HG03342 (cell line): ENCODE measurements at regions not wholly inside any gene's neighbourhood (a gene's known extent, or its start where the extent isn't known, plus 50 kb on each side); places are given as distances from the start of the nearest gene placed in this dataset.

Experiments used
- ATAC-seq: cut with Tn5 transposase; IDR thresholded peaks from one replicate; pipeline ENCODE4 v1.9.1; 2021; ENCODE audit warnings: mild to moderate bottlenecking, moderate library complexity; ENCODE audit not compliant: unreplicated experiment

DNA sequence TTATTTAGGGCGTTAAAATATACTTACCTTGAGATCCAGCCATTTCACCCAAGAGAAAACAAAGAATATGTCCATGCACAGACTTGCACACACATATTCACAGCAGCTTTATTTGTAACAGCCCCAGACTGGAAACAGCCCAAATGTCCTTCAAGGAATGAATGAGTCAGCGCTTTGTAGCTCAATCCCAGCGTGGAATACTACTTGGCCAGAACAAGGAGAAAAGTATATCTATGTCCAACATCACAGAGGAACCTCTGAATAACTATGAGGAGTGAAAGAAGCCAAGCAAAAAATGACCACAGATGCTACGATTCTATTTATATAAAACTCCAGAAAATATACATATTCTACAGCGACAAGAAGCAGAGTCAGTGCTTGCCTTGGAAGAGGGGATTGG, 158.3 kb downstream of the ENGASE start:
- ATAC-seq: no peak

DNA sequence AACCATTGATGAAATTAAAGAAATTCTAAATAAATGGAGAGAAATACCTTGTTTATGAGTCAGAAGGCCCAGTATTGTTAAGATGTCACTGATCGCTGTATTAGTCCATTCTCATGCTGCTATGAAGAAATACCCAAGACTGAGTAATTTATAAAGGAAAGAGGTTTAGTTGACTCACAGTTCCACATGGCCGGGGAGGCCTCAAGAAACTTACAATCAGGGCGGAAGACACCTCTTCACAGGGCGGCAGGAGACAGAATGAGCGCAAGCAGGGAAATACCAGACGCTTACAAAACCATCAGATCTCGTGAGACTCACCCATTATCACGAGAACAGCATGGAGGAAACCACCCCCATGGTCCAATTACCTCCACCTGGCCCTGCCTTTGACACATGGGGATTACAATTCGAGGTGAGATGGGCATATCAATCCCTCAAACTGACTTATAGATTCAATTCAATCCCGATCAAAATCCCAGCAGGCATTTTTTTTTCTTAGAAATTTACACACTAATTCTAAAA, 157.2 kb downstream of the ENGASE start:
- ATAC-seq: no peak

DNA sequence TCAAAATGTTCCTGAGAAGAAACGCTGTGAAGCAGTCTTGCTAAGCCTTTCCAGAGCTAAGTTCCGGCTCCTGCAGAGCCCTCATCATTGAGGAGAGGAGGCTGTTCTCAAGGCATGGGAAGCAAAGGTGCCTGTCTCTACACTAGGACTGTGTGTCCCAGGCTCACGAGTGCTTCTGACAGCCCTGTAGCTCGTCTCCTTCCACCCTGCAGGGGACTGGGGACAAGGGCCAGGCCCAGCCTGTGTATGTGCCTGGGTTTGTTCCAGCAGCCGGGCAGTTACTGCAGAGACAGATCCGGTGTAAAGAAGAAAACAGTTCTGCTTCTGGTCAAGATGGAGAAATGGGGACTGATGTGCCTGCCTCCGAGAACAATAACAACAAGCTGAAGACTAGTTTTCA, 156.0 kb downstream of the ENGASE start:
- no peak for ATAC-seq

DNA sequence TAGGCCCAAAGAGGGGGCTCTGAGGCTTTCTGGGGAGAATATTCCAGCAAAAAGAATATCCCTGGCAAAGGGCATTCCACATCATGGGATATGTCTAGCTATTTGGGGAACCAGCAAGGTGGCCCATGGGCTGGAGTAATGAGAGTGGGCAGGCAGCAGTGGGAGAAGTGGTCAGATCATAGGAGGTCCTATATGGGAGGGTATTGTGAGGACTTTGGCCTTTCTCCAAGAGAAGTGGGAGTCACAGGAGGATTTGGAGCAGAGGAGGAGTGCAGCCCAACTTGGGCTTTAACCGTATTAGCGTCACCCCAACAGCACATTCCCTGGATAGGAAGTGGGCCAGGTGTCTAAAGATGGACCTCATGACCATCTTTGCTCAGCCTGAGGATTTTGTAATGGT, 151.4 kb downstream of the ENGASE start:
- no peak for ATAC-seq

DNA sequence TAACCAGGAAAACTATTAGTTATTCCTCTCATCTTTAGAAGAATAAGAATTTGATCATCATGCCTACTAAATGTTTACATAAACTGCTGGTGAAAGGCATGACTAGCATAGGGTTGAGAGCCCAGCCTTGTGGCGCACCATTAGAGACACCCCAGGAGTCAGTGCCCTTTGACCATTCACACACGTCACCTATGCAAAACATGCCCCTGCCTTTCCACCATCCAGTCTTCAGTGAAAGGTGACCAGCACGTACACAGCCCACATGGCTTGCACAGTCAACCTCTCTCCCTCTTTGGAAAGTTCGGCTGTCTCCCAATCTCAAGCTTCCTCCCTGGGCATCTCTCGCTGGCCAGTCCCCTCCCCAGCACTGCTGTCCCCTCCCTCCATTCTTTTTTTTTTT, 150.3 kb downstream of the ENGASE start:
- ATAC-seq: no peak

DNA sequence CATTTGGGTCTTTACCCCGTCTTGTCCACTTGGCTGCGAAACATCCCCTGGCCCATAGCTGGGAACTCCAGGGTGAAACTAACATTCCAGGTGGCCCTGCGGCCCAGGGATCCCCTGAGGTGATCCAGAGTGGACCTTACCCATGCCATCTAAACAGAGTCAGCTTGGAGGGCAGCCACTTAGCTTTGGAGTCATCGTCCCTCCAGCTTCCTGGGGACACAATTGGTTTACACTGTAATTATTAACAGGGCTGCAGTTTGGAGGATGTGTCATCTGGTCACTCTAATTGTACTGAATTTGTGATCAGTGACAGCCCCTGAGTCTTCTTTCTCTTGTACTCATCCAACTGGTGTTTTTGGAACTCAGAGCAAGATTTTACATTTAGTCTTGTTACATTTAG, 149.9 kb downstream of the ENGASE start:
- ATAC-seq: no peak

DNA sequence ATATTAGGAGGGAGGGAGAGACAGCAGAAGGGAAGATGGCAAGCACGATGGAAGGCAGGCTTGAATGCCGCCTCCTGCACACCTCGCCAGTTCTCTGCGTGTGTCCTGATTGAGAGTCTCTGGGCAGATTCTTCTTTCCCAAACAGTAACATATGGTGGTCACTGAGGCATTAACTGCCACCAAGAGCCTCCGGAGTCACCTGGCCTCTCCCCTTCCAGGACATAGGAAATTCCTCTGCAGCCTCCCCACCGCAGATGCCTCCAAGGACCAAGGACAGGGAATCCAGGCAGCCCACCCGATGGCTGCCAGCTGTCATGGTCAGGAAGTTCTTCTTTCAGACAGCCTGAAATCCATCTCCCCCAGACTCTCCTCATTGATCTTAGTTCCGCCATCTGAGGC, 149.3 kb downstream of the ENGASE start:
- no peak for ATAC-seq

DNA sequence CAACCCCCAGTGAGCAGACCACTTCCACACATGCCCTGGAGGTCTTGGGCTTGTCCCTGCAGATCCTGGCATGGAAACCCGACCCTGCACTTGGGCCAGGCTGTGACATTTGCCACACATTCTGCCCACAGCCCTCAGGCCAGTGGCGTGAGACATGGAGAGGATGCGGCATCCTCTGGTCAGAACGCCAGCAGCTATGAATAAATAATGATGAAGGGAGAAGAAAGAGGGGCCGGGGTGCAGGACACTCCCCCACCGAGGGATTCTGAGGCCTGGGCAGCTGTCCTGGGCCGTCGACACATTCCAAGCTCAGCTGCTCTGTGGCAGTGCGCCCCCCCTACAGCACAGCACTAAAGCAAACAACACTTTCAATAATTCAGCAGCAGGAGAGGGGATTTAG, 148.8 kb downstream of the ENGASE start:
- no peak for ATAC-seq

DNA sequence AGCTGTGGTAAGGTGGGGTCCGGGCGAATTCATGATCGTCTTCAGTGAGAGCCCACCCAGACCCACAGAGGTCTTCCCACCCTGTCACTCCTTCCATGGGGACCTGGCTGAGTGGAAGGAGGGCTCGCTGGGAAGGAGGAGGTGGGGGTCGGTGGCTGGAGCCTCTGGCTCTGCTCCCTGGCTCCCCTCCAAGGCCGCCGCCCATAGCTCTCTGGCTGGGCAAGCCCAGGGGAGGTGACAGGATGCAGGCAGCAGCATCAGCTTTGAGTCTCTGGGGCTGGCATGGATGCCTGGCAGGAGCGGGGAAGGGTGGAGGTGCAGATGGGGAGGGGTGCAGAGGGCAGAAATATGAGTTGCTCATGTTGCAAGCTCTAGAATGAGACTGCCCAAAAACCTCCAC, 147.0 kb downstream of the ENGASE start:
- no peak for ATAC-seq

DNA sequence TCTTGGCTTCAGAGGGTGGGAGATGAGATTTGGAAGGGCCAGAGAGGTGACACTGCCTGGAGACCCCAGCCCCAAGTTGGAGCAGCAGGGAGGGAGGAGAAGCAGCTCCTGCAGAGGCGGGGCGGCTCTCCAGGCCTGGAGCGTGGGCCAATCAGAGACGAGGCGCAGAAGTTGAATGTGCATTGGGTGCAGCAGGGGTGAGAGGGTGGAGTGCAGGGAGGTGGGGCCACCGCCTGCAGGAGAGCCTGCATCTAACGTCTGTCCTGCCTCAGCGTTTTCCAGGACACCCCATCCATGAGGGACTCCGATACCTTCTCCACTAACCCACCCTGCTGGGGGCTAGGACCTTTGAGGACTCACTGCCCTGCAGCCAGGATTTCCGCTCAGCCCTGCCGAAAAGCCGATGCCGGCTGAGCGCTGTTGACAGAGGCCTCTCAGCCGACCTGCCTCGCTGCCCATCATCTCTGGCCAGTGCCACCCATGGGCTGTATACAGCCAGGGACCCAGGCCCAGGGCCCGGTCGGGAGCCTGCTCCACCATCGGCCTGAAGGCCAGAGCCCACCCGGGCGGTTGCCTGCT, 146.2 kb downstream of the ENGASE start:
- ATAC-seq: no peak

DNA sequence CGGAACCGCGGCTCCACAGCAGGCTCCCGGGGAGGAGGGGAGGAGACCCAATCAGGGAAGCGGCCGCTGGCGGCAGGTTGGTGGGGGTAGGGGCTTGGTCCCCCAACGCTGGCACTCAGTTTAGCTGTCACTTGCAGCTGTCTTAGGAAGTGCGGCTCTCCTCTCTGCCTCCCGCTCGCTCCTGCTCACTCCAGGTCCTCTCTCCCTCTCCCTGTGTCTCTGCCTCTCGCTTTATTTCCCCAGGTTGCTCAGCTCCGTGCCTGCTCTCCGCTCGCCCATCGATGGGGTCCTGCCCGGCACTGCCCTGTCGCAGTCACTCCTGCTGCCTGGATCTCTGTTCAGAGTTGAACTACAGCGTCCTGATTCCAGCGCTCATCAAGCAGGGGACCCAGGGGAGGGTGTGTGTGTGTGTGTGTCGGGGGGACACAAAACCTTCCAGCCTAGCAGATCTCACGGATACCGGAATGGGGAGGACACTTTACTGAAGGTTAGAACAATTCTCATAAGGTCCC, 145.6 kb downstream of the ENGASE start:
- no peak for ATAC-seq

DNA sequence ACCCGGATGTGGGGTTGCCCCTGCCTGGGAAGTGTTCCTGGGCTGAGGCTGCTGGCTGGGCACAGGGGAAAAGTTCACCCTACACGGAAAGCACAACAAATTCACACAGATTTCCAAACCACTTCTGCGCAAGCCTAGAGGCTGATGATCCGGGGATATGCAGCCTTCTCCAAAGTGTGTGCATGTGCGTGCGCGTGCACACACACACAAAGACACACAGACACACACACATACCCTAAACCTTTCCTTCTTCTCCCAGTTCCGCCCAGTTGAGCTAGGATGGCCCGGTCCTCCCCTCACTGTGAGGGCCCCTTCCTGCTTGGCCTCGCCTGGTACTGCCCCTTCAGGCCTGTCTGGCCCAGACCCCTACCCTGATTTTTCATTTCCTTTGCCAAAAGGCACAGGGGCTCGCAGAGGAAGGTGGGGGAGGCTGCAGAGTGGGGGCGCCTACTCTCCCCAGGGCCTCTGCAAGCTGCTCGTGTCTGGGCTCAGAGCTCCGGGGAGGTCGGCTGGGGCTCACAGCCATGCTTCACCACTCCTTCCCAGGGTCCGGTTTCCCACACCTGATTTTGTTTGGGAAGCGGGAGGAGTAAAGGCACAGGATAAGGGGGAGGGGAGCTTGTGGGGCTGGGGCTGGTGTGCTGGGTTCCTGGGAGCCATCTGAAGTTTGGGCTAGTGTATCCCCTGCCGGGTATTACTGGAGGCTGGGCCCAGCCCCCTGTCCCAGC, 144.7 kb downstream of the ENGASE start:
- ATAC-seq: no peak

DNA sequence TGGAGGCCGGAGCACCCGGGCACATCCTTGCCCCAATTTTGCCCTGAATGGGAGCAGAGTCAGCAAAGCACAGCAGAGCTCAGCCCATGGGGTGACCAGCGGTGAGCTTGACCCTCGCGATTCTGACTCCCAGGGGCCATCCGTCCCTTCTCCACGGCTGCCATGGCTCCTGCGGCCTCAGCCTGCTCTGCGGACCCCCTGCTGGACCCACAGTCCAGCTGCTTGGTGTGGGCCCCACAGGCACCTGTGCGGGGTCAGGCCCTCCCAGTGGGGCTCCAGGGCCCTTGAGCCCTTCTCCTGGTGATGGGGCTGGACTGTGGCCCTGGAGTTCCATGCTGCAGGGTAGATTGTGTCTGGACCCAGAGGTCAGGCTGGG, 144.2 kb downstream of the ENGASE start:
- no peak for ATAC-seq

DNA sequence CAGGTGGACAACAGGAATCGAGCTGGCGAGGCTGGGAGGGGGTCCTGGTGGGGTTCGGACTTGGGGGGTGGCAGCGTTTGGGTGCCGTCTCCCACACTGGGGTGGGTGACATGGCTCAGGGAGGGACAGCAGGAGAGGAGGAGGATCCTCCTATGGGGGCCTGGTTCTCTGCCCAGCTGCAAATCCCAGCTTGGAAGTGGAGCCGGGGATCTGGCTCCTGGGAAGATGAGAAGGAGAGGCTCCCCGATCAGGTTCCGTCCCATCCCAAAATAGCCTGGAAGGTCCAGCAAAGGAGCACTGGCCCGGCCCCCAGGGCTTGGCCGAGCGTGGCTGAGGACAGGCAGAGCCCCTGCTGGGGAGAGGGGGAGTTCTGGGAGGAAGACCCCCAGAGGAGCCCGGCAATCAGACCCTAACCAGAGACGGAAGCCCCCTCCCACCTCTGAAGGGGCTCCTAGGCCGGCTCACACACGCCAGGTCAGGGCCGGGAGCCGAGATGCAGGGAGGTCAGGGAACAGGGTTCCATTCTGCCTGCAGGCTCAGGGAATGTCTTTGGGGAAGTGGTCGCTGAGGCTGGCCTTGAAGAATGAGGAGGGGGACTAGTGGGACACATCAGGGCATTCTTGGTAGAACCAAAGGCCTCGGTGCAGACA, 143.7 kb downstream of the ENGASE start:
- no peak for ATAC-seq

DNA sequence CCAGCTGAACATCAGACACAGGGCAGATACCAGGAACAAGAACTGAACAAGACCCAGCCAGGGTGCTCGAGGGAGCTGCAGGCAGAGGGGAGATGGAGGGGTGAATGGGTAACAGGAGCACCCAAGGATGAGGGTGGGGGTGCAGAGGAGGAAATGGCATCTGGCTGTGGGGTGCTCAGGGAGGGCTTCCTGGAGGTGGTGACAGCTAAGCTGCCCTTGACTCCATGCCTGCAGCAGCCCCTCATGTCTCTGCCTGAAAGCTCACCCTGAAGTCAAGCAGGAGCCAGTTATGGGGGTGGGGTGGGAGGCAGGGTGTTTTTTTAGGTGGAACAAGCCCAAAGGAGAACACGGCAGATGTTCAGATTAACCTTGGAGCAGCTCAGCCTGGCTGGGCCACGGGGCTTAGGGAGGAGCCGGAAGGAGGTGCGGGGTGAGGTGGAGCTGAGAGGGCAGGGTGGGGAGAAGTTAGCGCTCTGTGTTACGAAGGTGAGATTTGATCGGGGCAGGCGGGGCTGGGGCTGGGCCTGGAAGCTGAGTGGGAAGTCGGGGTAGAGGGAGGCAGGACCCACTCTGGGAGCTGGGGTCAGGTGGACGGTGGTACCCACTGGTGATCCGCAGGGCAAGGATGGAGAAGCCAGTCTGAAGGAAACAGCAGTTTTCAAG, 143.0 kb downstream of the ENGASE start:
- ATAC-seq: no peak

DNA sequence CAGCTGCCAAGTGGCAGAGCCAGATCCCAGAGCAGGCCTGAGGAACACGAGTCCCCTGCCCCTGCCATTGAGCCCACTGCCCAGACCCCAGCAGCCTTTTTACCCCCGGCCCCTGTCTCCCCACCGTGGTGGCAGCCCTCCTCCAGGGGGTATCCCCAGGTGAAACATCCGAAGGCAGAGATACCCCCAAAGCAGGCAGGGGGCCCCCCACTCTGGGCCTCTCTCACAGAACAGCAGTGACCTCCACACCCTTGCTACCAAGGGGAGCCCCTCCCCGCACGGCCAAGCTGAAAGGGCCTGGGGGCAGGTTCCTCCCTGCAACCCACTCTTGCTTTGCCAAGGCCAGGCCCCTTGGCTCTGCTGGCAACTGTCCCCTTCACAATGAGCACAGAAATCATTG, 142.2 kb downstream of the ENGASE start:
- ATAC-seq: no peak

DNA sequence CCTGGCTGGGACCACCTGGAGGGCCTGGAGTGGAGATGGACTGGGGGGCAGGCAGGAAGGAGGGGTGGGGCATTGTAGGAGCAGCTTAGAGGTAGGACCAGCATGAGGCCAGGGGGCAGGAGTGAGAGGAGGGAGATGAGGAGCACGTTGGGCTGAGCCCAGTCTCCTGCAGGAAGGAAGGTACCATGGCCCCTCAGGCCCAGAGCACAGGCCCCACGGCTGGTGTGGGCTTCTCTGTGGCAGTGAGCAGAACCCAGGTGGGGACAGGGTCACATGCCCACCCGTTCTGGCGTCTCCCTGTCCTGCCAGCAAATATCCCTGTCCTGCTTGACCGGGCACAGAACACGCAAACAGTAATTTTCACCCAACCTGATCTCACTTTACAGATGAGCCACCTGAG, 141.8 kb downstream of the ENGASE start:
- no peak for ATAC-seq

DNA sequence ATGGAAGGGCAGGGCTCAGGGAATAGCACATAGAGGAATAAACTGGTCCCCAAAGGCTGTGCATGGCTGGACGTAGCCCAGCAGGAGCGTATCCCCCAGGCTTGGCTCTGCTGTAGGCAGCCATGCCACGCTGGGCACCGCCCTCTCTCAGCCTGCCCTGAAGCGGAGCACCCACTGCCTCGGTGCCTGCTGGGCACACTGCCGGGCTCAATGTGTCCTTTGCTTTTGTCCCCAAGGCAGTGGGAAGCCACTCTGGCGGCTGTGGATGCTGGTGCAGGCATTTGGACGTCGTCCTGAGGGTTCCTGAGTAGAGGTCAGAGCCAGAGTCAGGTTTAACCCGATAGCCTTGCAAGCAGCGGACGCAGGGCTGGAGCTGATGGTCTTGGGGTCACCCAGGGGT, 141.0 kb downstream of the ENGASE start:
- no peak for ATAC-seq

DNA sequence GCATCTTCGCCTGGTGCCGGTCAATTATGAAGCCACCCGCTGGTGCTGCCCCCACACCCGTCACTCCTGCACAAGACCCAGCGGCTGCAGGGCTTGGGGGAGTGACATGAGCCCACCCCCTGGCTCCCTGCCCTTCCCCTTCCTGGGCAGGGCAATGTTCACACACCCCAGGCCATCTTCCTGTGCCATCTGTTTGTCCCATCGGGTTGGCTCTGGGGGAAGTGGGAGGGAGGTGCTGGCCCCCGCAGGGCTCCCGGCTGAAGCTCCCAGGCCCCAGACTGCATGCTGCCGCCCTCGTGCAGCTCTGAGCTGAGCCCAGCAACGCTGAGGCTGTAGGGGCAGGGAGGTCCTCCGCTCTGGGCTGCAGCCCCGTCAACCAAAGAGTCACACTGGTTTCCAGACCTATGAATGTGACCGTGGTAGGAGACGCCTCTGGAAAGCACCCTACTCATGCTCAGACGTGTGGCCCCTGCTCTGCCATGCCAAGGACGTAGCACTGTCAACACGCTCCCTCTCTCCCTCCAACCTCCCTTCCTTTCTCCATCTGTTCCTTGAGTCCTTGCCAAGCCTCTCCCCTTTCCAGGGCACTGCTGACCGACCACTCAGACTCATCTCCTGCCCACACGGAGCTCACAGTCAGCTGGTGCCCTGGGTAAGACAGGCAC, 140.4 kb downstream of the ENGASE start:
- no peak for ATAC-seq

DNA sequence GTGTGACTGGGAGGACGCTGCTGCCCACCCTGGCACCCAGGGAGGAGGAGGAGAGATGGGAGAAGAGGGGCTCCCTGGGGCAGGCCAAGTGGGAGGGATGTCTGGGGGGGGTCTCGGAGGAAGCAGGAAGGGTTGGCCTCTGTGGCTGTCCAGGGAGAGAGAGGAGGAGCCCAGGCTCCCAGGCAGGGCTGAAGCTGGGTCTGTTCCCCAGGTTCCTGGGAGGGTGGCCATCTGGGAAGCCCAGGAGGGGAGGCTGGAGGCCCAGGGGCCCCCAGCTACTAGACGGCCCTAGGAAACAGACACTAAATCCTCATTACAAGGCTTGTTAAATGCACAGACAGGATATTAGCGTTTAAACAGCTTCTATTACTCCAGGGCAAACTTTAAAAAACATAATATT, 139.8 kb downstream of the ENGASE start:
- ATAC-seq: no peak

DNA sequence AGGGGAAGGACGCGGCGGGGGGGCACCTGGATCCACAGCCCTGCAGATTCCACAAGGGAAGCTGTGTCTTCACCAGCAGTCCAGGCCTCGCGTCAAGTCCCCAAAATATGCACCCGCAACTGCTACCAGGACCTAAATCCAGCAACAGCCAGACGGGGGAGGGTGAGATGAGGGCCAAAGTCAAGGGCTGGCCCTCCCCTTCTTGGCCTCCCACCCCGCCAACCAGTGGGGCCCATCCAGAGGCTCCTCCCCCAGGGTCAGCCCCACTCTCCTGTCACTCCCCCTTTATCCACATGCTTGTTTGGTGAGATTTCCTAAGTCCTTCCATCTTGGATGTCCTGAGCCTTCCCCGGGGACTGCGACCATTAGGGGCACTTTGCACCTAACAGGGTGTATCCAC, 138.7 kb downstream of the ENGASE start:
- ATAC-seq: no peak
